ENCODE measurements at regions not wholly inside any gene's neighbourhood (a gene's known extent, or its start where the extent isn't known, plus 50 kb on each side); places are given as distances from the start of the nearest gene placed in this dataset.
"Not testable (repeated sequence)": the region's sequence is repeated elsewhere in the genome, so short reads cannot be mapped to it uniquely, and the experiment has no call there.

DNA sequence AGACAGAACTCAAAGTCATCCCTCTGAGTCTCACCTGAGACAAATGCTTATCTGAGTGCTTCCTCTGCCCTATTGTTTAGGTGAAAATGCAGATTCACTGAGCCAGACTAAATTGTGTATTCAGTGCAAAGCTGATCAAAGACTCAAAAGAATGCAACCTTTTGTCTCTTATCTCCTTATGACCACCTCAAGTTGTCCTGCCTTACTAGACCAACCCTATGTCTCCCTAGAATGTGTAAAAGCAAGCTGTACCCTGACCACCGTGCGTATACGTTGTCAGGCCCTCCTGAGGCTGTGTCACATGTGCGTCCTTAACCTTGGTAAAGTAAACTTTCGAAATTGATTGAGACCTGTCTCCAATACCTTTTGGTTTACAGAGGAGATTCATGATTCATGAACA lies 63.6 kb upstream of the SH3RF1 start:
- 88% methylated on average over 5 of the region's 5 CpGs for WGBS (ENCODE audit: insufficient coverage)
- CTCF ChIA-PET = no interaction called here
- Histone ChIP-seq H3K27ac (ENCODE audit: insufficient read depth in 1 of 2, low read depth in 1 of 2, low read length in 2 of 2, poor library complexity in 1 of 2, severe bottlenecking in 2 of 2) (no peak overlapping the region), H3K36me3 (ENCODE audit: control insufficient read depth in 4 of 4, insufficient read depth in 4 of 4, low read length in 3 of 4) (no peaks in the 10 kb centered on the region), H3K4me3 (ENCODE audit: control insufficient read depth in 1 of 7, extremely low read depth in 1 of 7, insufficient read depth in 4 of 7, low read depth in 2 of 7, low read length in 6 of 7) (no peak overlapping the region), H3K9me3 (ENCODE audit: control extremely low read depth in 1 of 5, control insufficient read depth in 4 of 5, insufficient read depth in 2 of 5, low read depth in 1 of 5, low read length in 4 of 5) (no peaks in the 10 kb centered on the region), H3K27me3 (replicated peaks in 2 of 5; ENCODE audit: control insufficient read depth in 4 of 5, insufficient read depth in 5 of 5, low read length in 4 of 5) (no peaks in the 10 kb centered on the region), H3K4me1 (ENCODE audit: control extremely low read depth in 1 of 4, control insufficient read depth in 4 of 4, insufficient read depth in 4 of 4, low read length in 3 of 4) (no peaks in the 10 kb centered on the region)
- POLR2A ChIA-PET = no interaction called here
- DNase-seq = no peak

GRCh38 chr4:169333265-169333664 lies 62.5 kb upstream of the SH3RF1 start:
- no peak for DNase-seq
- no peaks in the 10 kb centered on the region for H3K27me3 ChIP-seq (replicated peaks in 2 of 5; ENCODE audit: control insufficient read depth in 4 of 5, insufficient read depth in 5 of 5, low read length in 4 of 5)
- POLR2A ChIA-PET = no interaction called here
- 95% methylated on average over 4 of the region's 4 CpGs for WGBS (ENCODE audit: insufficient coverage)
- H3K9me3 ChIP-seq (ENCODE audit: control extremely low read depth in 1 of 5, control insufficient read depth in 4 of 5, insufficient read depth in 2 of 5, low read depth in 1 of 5, low read length in 4 of 5) = no peaks in the 10 kb centered on the region
- CTCF ChIA-PET = no interaction called here
- H3K36me3 ChIP-seq (ENCODE audit: control insufficient read depth in 4 of 4, insufficient read depth in 4 of 4, low read length in 3 of 4) = no peaks in the 10 kb centered on the region
- no peak overlapping the region for H3K27ac ChIP-seq (ENCODE audit: insufficient read depth in 1 of 2, low read depth in 1 of 2, low read length in 2 of 2, poor library complexity in 1 of 2, severe bottlenecking in 2 of 2)
- no peaks in the 10 kb centered on the region for H3K4me1 ChIP-seq (ENCODE audit: control extremely low read depth in 1 of 4, control insufficient read depth in 4 of 4, insufficient read depth in 4 of 4, low read length in 3 of 4)
- H3K4me3 ChIP-seq (ENCODE audit: control insufficient read depth in 1 of 7, extremely low read depth in 1 of 7, insufficient read depth in 4 of 7, low read depth in 2 of 7, low read length in 6 of 7) = no peak overlapping the region

GRCh38 chr4:169332583-169332982 lies 61.8 kb upstream of the SH3RF1 start:
- no peak overlapping the region for H3K4me3 ChIP-seq (ENCODE audit: control insufficient read depth in 1 of 7, extremely low read depth in 1 of 7, insufficient read depth in 4 of 7, low read depth in 2 of 7, low read length in 6 of 7)
- DNase-seq = no peak
- no peaks in the 10 kb centered on the region for H3K36me3 ChIP-seq (ENCODE audit: control insufficient read depth in 4 of 4, insufficient read depth in 4 of 4, low read length in 3 of 4)
- no peak overlapping the region for H3K27ac ChIP-seq (ENCODE audit: insufficient read depth in 1 of 2, low read depth in 1 of 2, low read length in 2 of 2, poor library complexity in 1 of 2, severe bottlenecking in 2 of 2)
- no peaks in the 10 kb centered on the region for H3K9me3 ChIP-seq (ENCODE audit: control extremely low read depth in 1 of 5, control insufficient read depth in 4 of 5, insufficient read depth in 2 of 5, low read depth in 1 of 5, low read length in 4 of 5)
- WGBS (ENCODE audit: insufficient coverage) = 100% methylated on average over 2 of the region's 2 CpGs
- CTCF ChIA-PET = no interaction called here
- POLR2A ChIA-PET = no interaction called here
- no peaks in the 10 kb centered on the region for H3K4me1 ChIP-seq (ENCODE audit: control extremely low read depth in 1 of 4, control insufficient read depth in 4 of 4, insufficient read depth in 4 of 4, low read length in 3 of 4)
- H3K27me3 ChIP-seq (replicated peaks in 2 of 5; ENCODE audit: control insufficient read depth in 4 of 5, insufficient read depth in 5 of 5, low read length in 4 of 5) = no peaks in the 10 kb centered on the region

DNA sequence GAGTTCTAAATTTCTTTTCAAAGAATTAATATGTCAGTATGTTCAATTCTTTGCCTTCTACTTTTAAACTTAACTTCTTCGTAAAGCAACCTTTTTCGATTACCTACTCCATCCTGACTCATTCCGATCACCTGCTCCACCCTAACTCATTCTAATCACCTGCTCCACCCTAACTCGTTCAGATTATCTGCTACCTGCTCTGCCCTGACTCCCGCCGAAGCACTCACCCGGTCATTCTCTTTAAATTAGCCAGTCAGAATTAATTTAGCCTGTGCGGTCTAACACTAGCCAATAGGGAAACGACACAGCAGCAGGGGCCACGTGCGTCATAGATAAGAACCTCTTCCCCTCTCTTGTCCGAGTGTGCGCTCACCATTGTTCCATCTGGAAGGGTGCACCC lies 60.1 kb upstream of the SH3RF1 start:
- H3K27me3 ChIP-seq (replicated peaks in 2 of 5; ENCODE audit: control insufficient read depth in 4 of 5, insufficient read depth in 5 of 5, low read length in 4 of 5) = no peaks in the 10 kb centered on the region
- ChIA-PET CTCF (no interaction called here), POLR2A (no interaction called here)
- H3K27ac ChIP-seq (ENCODE audit: insufficient read depth in 1 of 2, low read depth in 1 of 2, low read length in 2 of 2, poor library complexity in 1 of 2, severe bottlenecking in 2 of 2) = no peak overlapping the region
- H3K4me1 ChIP-seq (ENCODE audit: control extremely low read depth in 1 of 4, control insufficient read depth in 4 of 4, insufficient read depth in 4 of 4, low read length in 3 of 4) = no peaks in the 10 kb centered on the region
- 92% methylated on average over 9 of the region's 13 CpGs for WGBS (ENCODE audit: insufficient coverage)
- H3K36me3 ChIP-seq (ENCODE audit: control insufficient read depth in 4 of 4, insufficient read depth in 4 of 4, low read length in 3 of 4) = no peaks in the 10 kb centered on the region
- peaks cover 0 to 6% (median 0%) of the 10 kb centered on the region in 5 experiments for H3K9me3 ChIP-seq (ENCODE audit: control extremely low read depth in 1 of 5, control insufficient read depth in 4 of 5, insufficient read depth in 2 of 5, low read depth in 1 of 5, low read length in 4 of 5)
- H3K4me3 ChIP-seq (ENCODE audit: control insufficient read depth in 1 of 7, extremely low read depth in 1 of 7, insufficient read depth in 4 of 7, low read depth in 2 of 7, low read length in 6 of 7) = no peak overlapping the region
- DNase-seq = no peak

DNA sequence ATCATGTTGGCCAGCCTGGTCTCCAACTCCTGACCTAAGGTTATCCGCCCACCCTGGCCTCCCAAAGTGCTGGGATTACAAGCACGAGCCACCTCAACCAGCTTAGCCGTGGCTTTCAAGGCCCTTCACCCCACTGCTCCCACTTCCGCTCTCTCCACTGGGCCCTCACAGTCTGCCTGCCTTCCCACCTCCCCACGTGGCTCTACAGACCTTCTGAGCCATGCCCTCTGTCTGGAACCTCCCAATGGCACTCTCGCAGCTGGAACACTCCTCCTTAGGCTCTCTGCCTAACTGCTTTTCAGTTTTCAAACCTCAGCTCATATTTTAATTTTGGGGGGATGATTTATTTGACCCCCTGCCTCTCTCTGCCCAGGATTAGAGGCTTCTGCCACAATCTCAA lies 59.3 kb upstream of the SH3RF1 start:
- H3K27me3 ChIP-seq (replicated peaks in 2 of 5; ENCODE audit: control insufficient read depth in 4 of 5, insufficient read depth in 5 of 5, low read length in 4 of 5) = no peaks in the 10 kb centered on the region
- H3K9me3 ChIP-seq (ENCODE audit: control extremely low read depth in 1 of 5, control insufficient read depth in 4 of 5, insufficient read depth in 2 of 5, low read depth in 1 of 5, low read length in 4 of 5) = peaks cover 0 to 6% (median 0%) of the 10 kb centered on the region in 5 experiments
- H3K27ac ChIP-seq (ENCODE audit: insufficient read depth in 1 of 2, low read depth in 1 of 2, low read length in 2 of 2, poor library complexity in 1 of 2, severe bottlenecking in 2 of 2) = no peak overlapping the region
- ChIA-PET CTCF (interaction anchor here (0.9 kb wide), 1 partner anchor 12 kb away, joined by 4 read pairs; no protein-coding TSS in a partner anchor), POLR2A (no interaction called here)
- no peak overlapping the region for H3K4me3 ChIP-seq (ENCODE audit: control insufficient read depth in 1 of 7, extremely low read depth in 1 of 7, insufficient read depth in 4 of 7, low read depth in 2 of 7, low read length in 6 of 7)
- WGBS (ENCODE audit: insufficient coverage) = 100% methylated on average over 5 of the region's 6 CpGs
- no peak for DNase-seq
- H3K36me3 ChIP-seq (ENCODE audit: control insufficient read depth in 4 of 4, insufficient read depth in 4 of 4, low read length in 3 of 4) = no peaks in the 10 kb centered on the region
- no peaks in the 10 kb centered on the region for H3K4me1 ChIP-seq (ENCODE audit: control extremely low read depth in 1 of 4, control insufficient read depth in 4 of 4, insufficient read depth in 4 of 4, low read length in 3 of 4)

- H3K36me3 ChIP-seq (ENCODE audit: control insufficient read depth in 4 of 4, insufficient read depth in 4 of 4, low read length in 3 of 4) = no peaks in the 10 kb centered on the region
- CTCF ChIA-PET = no interaction called here
- H3K27ac ChIP-seq (ENCODE audit: insufficient read depth in 1 of 2, low read depth in 1 of 2, low read length in 2 of 2, poor library complexity in 1 of 2, severe bottlenecking in 2 of 2) = no peak overlapping the region
- POLR2A ChIA-PET = interaction anchor here (0.7 kb wide), 1 partner anchor 156 kb away, joined by 3 read pairs; no protein-coding TSS in a partner anchor
- H3K9me3 ChIP-seq (ENCODE audit: control extremely low read depth in 1 of 5, control insufficient read depth in 4 of 5, insufficient read depth in 2 of 5, low read depth in 1 of 5, low read length in 4 of 5) = peaks cover 0 to 6% (median 0%) of the 10 kb centered on the region in 5 experiments
- no peaks in the 10 kb centered on the region for H3K27me3 ChIP-seq (replicated peaks in 2 of 5; ENCODE audit: control insufficient read depth in 4 of 5, insufficient read depth in 5 of 5, low read length in 4 of 5)
- H3K4me1 ChIP-seq (ENCODE audit: control extremely low read depth in 1 of 4, control insufficient read depth in 4 of 4, insufficient read depth in 4 of 4, low read length in 3 of 4) = no peaks in the 10 kb centered on the region
- DNase-seq = no peak
- WGBS (ENCODE audit: insufficient coverage) = 100% methylated on average over 1 of the region's 3 CpGs
- H3K4me3 ChIP-seq (ENCODE audit: control insufficient read depth in 1 of 7, extremely low read depth in 1 of 7, insufficient read depth in 4 of 7, low read depth in 2 of 7, low read length in 6 of 7) = no peak overlapping the region
Observed at GRCh38 chr4:169327951-169328350, 57.2 kb upstream of the SH3RF1 start.

DNA sequence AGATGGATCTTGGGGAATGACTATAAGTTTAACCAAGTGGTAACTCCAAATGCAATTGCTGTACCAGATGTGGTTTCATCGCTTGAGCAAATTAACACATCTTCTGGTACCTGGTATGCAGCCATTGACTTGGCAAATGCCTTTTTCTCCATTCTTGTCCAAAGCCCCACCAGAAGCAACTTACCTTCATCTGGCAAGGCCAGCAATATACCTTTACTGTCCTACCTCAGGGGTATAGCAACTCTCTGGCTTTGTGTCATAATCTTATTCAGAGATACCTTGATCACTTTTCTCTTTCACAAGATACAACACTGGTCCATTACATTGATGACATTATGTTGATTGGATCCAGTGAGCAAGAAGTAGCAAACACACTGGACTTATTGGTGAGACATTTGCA lies 53.2 kb upstream of the SH3RF1 start:
- H3K27ac ChIP-seq (ENCODE audit: insufficient read depth in 1 of 2, low read depth in 1 of 2, low read length in 2 of 2, poor library complexity in 1 of 2, severe bottlenecking in 2 of 2); DNase-seq; H3K4me3 ChIP-seq (ENCODE audit: control insufficient read depth in 1 of 7, extremely low read depth in 1 of 7, insufficient read depth in 4 of 7, low read depth in 2 of 7, low read length in 6 of 7); H3K4me1 ChIP-seq (ENCODE audit: control extremely low read depth in 1 of 4, control insufficient read depth in 4 of 4, insufficient read depth in 4 of 4, low read length in 3 of 4); H3K36me3 ChIP-seq (ENCODE audit: control insufficient read depth in 4 of 4, insufficient read depth in 4 of 4, low read length in 3 of 4); POLR2A ChIA-PET; CTCF ChIA-PET; H3K27me3 ChIP-seq (replicated peaks in 2 of 5; ENCODE audit: control insufficient read depth in 4 of 5, insufficient read depth in 5 of 5, low read length in 4 of 5); H3K9me3 ChIP-seq (ENCODE audit: control extremely low read depth in 1 of 5, control insufficient read depth in 4 of 5, insufficient read depth in 2 of 5, low read depth in 1 of 5, low read length in 4 of 5): not testable (repeated sequence)
- 100% methylated on average over 1 of the region's 1 CpG for WGBS (ENCODE audit: insufficient coverage)

All from common myeloid progenitor, CD34-positive (primary cell).